CD4-positive, alpha-beta T cell (primary cell): ENCODE measurements at regions not wholly inside any gene's neighbourhood (a gene's known extent, or its start where the extent isn't known, plus 50 kb on each side); places are given as distances from the start of the nearest gene placed in this dataset.

Source experiments
- ATAC-seq: fragments of 200-7000 bp; cut with Tn5 transposase; one replicate; pipeline ENCODE4 v1.10.0; 2022; ENCODE audit warnings: mild to moderate bottlenecking; ENCODE audit not compliant: poor library complexity
- CTCF ChIA-PET: fragments of 350-600 bp; sonication (Branson Sonifier 250); formaldehyde crosslinking; loops from one replicate; lab custom pipeline; 2021; ENCODE audit warnings: antibody characterized with exemption, inconsistent platforms; lab: Charles Lee
- POLR2A ChIA-PET: fragments of 350-600 bp; sonication (Branson Sonifier 250); formaldehyde crosslinking; loops from one replicate; lab custom pipeline; 2021; ENCODE audit warnings: antibody characterized with exemption, inconsistent platforms; lab: Charles Lee
- DNase-seq, 14 experiments: peaks; one replicate each; pipeline ENCODE4 v3.0.0-alpha.2; 2013 to 2020; ENCODE audit warnings: mixed read lengths in 2 of 14
- H3K27ac ChIP-seq, 2 donors: one replicate each; pipeline versions ENCODE4 v1.5.1 to v1.7.0; 2013; ENCODE audit warnings: low read length in 2 of 2, low read depth in 1 of 2, mild to moderate bottlenecking in 1 of 2
- H3K27me3 ChIP-seq, 2 experiments: 1 replicate in 1 of 2; 2 replicates in 1 of 2; pipeline versions ENCODE4 v1.6.1 to v1.7.0; 2013; ENCODE audit warnings: low read length in 2 of 2, control low read depth in 1 of 2, mild to moderate bottlenecking in 1 of 2, moderate library complexity in 1 of 2; ENCODE audit not compliant: insufficient read depth in 2 of 2, control insufficient read depth in 1 of 2
- H3K36me3 ChIP-seq: one replicate; pipeline ENCODE4 v1.6.1; 2013; ENCODE audit warnings: low read length, control low read depth; ENCODE audit not compliant: insufficient read depth
- H3K4me1 ChIP-seq: one replicate; pipeline ENCODE4 v1.6.1; 2013; ENCODE audit warnings: low read length, control low read depth; ENCODE audit not compliant: insufficient read depth
- H3K4me3 ChIP-seq: one replicate; pipeline ENCODE4 v1.5.1; 2013; ENCODE audit warnings: mild to moderate bottlenecking, low read length, moderate library complexity
- H3K9me3 ChIP-seq, 2 experiments: 1 replicate in 1 of 2; 2 replicates in 1 of 2; pipeline versions ENCODE4 v1.6.1 to v1.7.0; 2013; ENCODE audit warnings: low read length in 2 of 2, mild to moderate bottlenecking in 2 of 2, control low read depth in 1 of 2, moderate library complexity in 1 of 2; ENCODE audit not compliant: control insufficient read depth in 1 of 2, insufficient read depth in 1 of 2
- H3K27ac Mint-ChIP-seq: one replicate; pipeline ENCODE4 v1.8.0; 2020; ENCODE audit warnings: mixed read lengths
- H3K27me3 Mint-ChIP-seq: one replicate; pipeline ENCODE4 v1.8.0; 2021; ENCODE audit warnings: mixed read lengths
- H3K36me3 Mint-ChIP-seq: one replicate; pipeline ENCODE4 v1.8.0; 2021; ENCODE audit warnings: low read depth, mixed read lengths
- H3K4me1 Mint-ChIP-seq: one replicate; pipeline ENCODE4 v1.8.0; 2021; ENCODE audit warnings: low read depth, mixed read lengths
- H3K4me3 Mint-ChIP-seq: one replicate; pipeline ENCODE4 v1.8.0; 2020; ENCODE audit warnings: mild to moderate bottlenecking, mixed read lengths
- H3K9me3 Mint-ChIP-seq: one replicate; pipeline ENCODE4 v1.8.0; 2020; ENCODE audit warnings: mixed read lengths
- intact Hi-C, 2 experiments: fragments of 100-400 bp; cut with DNase I in 1 of 2; cut with micrococcal nuclease in 1 of 2; formaldehyde crosslinking; loops; one replicate each; pipeline versions ENCODE4 v1.15.1 to v1.9.0; 2023 to 2025; cut with DNase I, micrococcal nuclease
- TF ChIP-seq, protein P1 (sequence below): fragments of 200-600 bp; IDR thresholded peaks from one replicate; pipeline ENCODE4 v1.8.0; 2022; ENCODE audit warnings: antibody characterized with exemption, mild to moderate bottlenecking

DNA sequence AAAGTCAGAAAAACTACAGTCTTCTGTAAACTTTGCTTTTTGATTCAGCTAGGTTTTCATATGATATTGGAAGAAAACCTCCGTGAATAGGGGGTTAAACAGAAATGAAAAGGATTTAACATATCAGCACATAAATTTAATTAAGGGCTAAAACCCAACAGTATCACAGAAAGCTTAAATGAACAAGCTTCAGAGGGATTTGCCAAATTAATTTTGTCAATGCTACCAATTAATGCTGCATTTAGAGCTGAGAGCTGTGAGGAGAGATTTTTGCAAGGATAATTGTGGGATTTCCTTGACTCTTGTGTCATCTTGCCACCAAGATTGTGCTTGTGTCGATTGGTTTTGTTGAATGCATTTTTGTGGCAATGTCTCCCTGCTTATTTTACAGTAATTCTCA lies 379.9 kb downstream of the CD109 start:
- Mint-ChIP-seq H3K36me3 (no peaks in the 10 kb centered on the region), H3K4me1 (no peaks in the 10 kb centered on the region), H3K4me3 (no peak overlapping the region), H3K27me3 (no peaks in the 10 kb centered on the region), H3K9me3 (peaks cover 4% of the 10 kb centered on the region), H3K27ac (no peak overlapping the region)
- POLR2A ChIA-PET = no interaction called here
- H3K36me3 ChIP-seq = no peaks in the 10 kb centered on the region
- H3K4me3 ChIP-seq = no peak overlapping the region
- TF ChIP-seq, protein P1, sequence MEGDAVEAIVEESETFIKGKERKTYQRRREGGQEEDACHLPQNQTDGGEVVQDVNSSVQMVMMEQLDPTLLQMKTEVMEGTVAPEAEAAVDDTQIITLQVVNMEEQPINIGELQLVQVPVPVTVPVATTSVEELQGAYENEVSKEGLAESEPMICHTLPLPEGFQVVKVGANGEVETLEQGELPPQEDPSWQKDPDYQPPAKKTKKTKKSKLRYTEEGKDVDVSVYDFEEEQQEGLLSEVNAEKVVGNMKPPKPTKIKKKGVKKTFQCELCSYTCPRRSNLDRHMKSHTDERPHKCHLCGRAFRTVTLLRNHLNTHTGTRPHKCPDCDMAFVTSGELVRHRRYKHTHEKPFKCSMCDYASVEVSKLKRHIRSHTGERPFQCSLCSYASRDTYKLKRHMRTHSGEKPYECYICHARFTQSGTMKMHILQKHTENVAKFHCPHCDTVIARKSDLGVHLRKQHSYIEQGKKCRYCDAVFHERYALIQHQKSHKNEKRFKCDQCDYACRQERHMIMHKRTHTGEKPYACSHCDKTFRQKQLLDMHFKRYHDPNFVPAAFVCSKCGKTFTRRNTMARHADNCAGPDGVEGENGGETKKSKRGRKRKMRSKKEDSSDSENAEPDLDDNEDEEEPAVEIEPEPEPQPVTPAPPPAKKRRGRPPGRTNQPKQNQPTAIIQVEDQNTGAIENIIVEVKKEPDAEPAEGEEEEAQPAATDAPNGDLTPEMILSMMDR = no peak
- intact Hi-C loops = no loop called here
- no peaks in the 10 kb centered on the region for H3K27me3 ChIP-seq
- no peak for DNase-seq
- H3K4me1 ChIP-seq = no peaks in the 10 kb centered on the region
- CTCF ChIA-PET = no interaction called here
- H3K9me3 ChIP-seq = no peaks in the 10 kb centered on the region
- ATAC-seq = no peak
- no peak overlapping the region for H3K27ac ChIP-seq

GRCh38 chr6:74075323-74075722 lies 379.3 kb downstream of the CD109 start:
- ChIA-PET CTCF (no interaction called here), POLR2A (no interaction called here)
- H3K4me3 ChIP-seq = no peak overlapping the region
- no peak for DNase-seq
- Mint-ChIP-seq H3K27me3 (no peaks in the 10 kb centered on the region), H3K4me1 (no peaks in the 10 kb centered on the region), H3K9me3 (peaks cover 4% of the 10 kb centered on the region), H3K36me3 (no peaks in the 10 kb centered on the region), H3K4me3 (no peak overlapping the region), H3K27ac (no peak overlapping the region)
- H3K9me3 ChIP-seq = no peaks in the 10 kb centered on the region
- no peak for ATAC-seq
- no peak overlapping the region for H3K27ac ChIP-seq
- no peaks in the 10 kb centered on the region for H3K36me3 ChIP-seq
- no peaks in the 10 kb centered on the region for H3K27me3 ChIP-seq
- no peaks in the 10 kb centered on the region for H3K4me1 ChIP-seq
- TF ChIP-seq, protein P1 = no peak
- intact Hi-C loops = no loop called here

GRCh38 chr6:74074645-74075044 lies 378.6 kb downstream of the CD109 start:
- Mint-ChIP-seq H3K36me3 (no peaks in the 10 kb centered on the region), H3K27me3 (no peaks in the 10 kb centered on the region), H3K9me3 (peaks cover 4% of the 10 kb centered on the region), H3K27ac (no peak overlapping the region), H3K4me3 (no peak overlapping the region), H3K4me1 (no peaks in the 10 kb centered on the region)
- Histone ChIP-seq H3K27me3 (no peaks in the 10 kb centered on the region), H3K27ac (no peak overlapping the region), H3K4me1 (no peaks in the 10 kb centered on the region), H3K9me3 (no peaks in the 10 kb centered on the region), H3K36me3 (no peaks in the 10 kb centered on the region), H3K4me3 (no peak overlapping the region)
- POLR2A ChIA-PET = no interaction called here
- ATAC-seq (no peak), DNase-seq (no peak)
- TF ChIP-seq, protein P1 = no peak
- CTCF ChIA-PET = no interaction called here
- intact Hi-C loops = no loop called here
